ENCODE measurements at regions not wholly inside any gene's neighbourhood (a gene's known extent, or its start where the extent isn't known, plus 50 kb on each side); places are given as distances from the start of the nearest gene placed in this dataset.

- DNase-seq: no peak
Measured at GRCh38 chr4:62196338-62196737, 996.2 kb downstream of the ADGRL3 start.

- no peak for DNase-seq
Measured at GRCh38 chr4:62194342-62194741, 994.2 kb downstream of the ADGRL3 start.

GRCh38 chr4:62193761-62194160 lies 993.6 kb downstream of the ADGRL3 start:
- no peak for DNase-seq

GRCh38 chr4:62191451-62192240 lies 991.5 kb downstream of the ADGRL3 start:
- no peak for DNase-seq

- no peak for DNase-seq
Measured at GRCh38 chr4:62170235-62170634, 970.1 kb downstream of the ADGRL3 start.

DNA sequence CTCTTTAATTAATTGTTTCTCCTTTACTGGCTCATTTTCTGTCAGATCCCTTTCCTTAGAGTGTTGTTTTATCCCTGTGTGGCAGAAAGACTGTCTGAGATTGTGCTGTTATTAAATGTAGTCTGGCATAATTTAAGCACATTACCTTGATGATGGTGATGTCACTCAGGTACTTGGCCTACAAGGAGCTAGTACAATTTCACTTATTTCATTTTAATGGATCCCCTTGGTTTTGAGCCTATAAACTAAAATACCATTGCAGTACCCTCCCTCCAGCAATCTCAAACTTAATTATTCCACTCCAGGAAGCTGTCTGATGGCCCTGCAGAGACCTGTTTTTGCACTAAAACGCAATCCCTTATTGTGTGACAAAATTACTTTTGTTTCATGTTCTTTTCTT lies 968.6 kb downstream of the ADGRL3 start:
- DNase-seq: no peak

- no peak for DNase-seq
Measured at GRCh38 chr4:62162606-62163005, 962.5 kb downstream of the ADGRL3 start.

- no peak for DNase-seq
Measured at GRCh38 chr4:62161446-62161845, 961.3 kb downstream of the ADGRL3 start.

GRCh38 chr4:62159876-62160275 lies 959.8 kb downstream of the ADGRL3 start:
- no peak for DNase-seq

- DNase-seq: no peak
Measured at GRCh38 chr4:62159306-62159705, 959.2 kb downstream of the ADGRL3 start.

- DNase-seq: no peak
Measured at GRCh38 chr4:62156205-62156604, 956.1 kb downstream of the ADGRL3 start.

DNA sequence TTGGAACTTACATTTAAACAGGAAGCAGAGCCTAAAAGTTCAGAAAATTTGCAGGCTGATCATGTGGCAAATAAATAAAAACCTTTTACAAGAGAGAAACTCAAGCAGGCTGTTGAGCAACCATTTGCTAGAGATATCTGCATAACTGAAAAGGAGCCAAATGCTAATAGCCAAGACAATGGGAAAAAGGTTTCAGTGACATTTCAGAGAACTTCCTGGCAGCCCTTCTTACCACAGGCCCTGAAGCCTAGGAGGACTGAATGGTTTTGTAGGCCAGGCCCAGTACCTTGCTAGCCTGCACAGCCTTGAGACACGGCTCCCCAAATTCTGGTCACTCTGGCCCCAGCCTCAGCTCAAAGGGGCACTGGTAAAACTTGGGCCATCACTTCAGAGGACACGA lies 945.1 kb downstream of the ADGRL3 start:
- no peak for DNase-seq

- DNase-seq: no peak
Measured at GRCh38 chr4:62144431-62144830, 944.3 kb downstream of the ADGRL3 start.

- no peak for DNase-seq
Measured at GRCh38 chr4:62135565-62136156, 935.5 kb downstream of the ADGRL3 start.

- no peak for DNase-seq
Measured at GRCh38 chr4:62133977-62134376, 933.9 kb downstream of the ADGRL3 start.

DNA sequence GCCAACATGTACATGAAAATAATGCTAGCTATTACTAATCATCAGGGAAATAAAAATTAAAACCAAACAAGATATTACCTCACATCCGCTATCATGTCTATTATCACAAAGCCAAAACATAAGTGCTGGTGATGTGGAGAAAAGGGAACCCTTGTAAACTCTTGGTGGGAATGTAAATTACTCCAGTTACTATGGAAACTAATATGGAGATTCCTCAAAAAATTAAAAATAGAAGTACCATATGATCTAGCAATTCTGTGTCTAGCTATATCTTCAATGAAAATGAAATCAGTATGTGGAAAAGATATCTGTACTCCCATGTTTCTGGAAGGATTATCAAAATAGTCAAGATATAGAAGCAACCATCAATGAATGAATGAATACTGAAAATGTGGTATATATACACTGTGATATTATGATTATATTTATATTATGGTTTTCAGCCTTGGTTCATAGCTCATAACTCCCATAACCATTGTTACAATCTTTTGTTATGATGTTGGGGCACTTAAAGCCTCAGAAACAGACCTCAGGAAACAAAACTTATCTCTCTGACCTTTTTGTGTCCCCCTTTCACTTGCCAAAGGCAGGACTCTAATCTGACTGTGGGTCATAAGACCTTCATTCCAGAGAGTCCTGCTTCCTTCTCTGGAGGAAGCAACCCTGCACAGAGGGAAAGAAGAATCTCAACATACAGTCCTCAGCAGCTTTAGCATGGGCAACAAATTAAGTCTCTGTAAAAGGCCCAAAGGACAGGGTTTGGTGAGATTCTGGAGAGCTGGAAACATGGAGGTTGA lies 933.2 kb downstream of the ADGRL3 start:
- no peak for DNase-seq

DNA sequence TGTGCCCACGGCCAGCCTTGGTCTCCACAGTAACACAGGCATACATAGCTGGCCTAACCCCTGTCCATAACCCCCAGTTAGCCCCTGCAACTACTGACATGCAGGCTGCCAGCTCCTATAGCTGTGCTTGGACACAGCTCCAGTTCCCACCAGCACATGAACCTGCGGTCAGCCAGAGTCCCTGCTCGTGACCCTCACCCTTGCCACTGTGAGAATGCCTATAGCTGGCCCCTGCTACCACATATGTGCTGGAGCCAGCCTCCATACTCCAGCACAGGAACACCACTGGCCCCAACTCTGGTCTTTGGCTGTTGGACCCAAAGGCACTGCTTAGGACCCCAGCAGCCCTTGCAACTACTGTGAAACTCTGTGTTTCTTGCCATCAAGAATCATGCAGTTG lies 930.9 kb downstream of the ADGRL3 start:
- no peak for DNase-seq

- no peak for DNase-seq
Measured at GRCh38 chr4:62130637-62131036, 930.5 kb downstream of the ADGRL3 start.

DNA sequence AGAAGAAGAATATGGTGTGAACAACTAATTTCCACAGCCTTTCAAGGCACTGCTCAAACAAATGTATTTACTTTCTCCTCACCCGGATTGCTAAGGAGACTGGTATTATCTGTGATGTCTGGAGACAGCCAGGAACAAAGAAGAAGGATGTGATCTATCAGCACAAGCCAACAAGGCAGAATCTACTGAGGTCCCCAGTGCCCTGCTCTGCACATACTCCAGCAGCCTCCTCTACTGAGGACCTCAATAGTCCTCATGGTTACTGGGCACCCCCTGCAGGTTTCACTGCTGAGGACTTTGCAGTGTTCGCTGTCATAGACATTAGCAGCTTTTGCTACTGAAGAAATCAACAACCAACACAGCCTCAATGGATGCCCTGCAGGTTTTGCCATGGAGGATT lies 930.1 kb downstream of the ADGRL3 start:
- DNase-seq: no peak
